GM23248 (cell line): ENCODE measurements at regions not wholly inside any gene's neighbourhood (a gene's known extent, or its start where the extent isn't known, plus 50 kb on each side); places are given as distances from the start of the nearest gene placed in this dataset.

ENCODE experiments used
- DNase-seq: peaks from one replicate; pipeline ENCODE4 v3.0.0-alpha.2; 2015
- H2AFZ ChIP-seq: fragments of 200-600 bp; sonication (generic); 2 replicates; pipeline ENCODE4 v1.6.1; 2016; ENCODE audit warnings: antibody characterized with exemption
- H3F3A ChIP-seq: fragments of 200-600 bp; sonication (generic); 2 replicates; pipeline ENCODE4 v1.6.1; 2016; ENCODE audit warnings: mild to moderate bottlenecking, antibody characterized with exemption, mixed run types; ENCODE audit not compliant: insufficient read depth
- H3K27ac ChIP-seq: fragments of 200-600 bp; sonication (generic); 2 replicates; pipeline ENCODE4 v1.5.1; 2016; ENCODE audit warnings: mild to moderate bottlenecking
- H3K27me3 ChIP-seq: fragments of 200-600 bp; sonication (generic); replicated peaks from 2 replicates; pipeline ENCODE4 v1.6.1; 2016; ENCODE audit warnings: mild to moderate bottlenecking; ENCODE audit not compliant: insufficient read depth
- H3K36me3 ChIP-seq: fragments of 200-600 bp; sonication (generic); 2 replicates; pipeline ENCODE4 v1.6.1; 2016; ENCODE audit warnings: low read depth, mild to moderate bottlenecking
- H3K4me1 ChIP-seq: fragments of 200-600 bp; sonication (generic); 2 replicates; pipeline ENCODE4 v1.6.1; 2016; ENCODE audit warnings: mild to moderate bottlenecking; ENCODE audit not compliant: insufficient read depth
- H3K4me2 ChIP-seq: fragments of 200-600 bp; sonication (generic); one replicate; pipeline ENCODE4 v1.6.1; 2016; ENCODE audit warnings: mild to moderate bottlenecking; ENCODE audit not compliant: unreplicated experiment
- H3K4me3 ChIP-seq: fragments of 200-600 bp; sonication (generic); 2 replicates; pipeline ENCODE4 v1.5.1; 2016; ENCODE audit warnings: mild to moderate bottlenecking
- H3K79me2 ChIP-seq: fragments of 200-600 bp; sonication (generic); 2 replicates; pipeline ENCODE4 v1.6.1; 2016; ENCODE audit warnings: mild to moderate bottlenecking; ENCODE audit not compliant: insufficient read depth
- H3K9ac ChIP-seq: fragments of 200-600 bp; sonication (generic); 2 replicates; pipeline ENCODE4 v1.6.1; 2016; ENCODE audit warnings: mild to moderate bottlenecking
- H3K9me2 ChIP-seq: fragments of 200-600 bp; sonication (generic); 2 replicates; pipeline ENCODE4 v1.6.1; 2016; ENCODE audit warnings: mixed run types, mild to moderate bottlenecking, moderate library complexity; ENCODE audit not compliant: insufficient read depth
- H3K9me3 ChIP-seq: fragments of 200-600 bp; sonication (generic); one replicate; pipeline ENCODE4 v1.6.1; 2017; ENCODE audit warnings: low read depth
- H4K20me1 ChIP-seq: fragments of 200-600 bp; sonication (generic); 2 replicates; pipeline ENCODE4 v1.6.0; 2016; ENCODE audit not compliant: insufficient read depth
- EZH2 ChIP-seq: fragments of 200-600 bp; sonication (generic); IDR thresholded peaks from 2 replicates; pipeline ENCODE4 v1.6.1; 2018; ENCODE audit warnings: antibody characterized with exemption, mild to moderate bottlenecking; ENCODE audit not compliant: insufficient read depth, poor library complexity, severe bottlenecking
- EZH2phosphoT487 ChIP-seq: fragments of 200-600 bp; sonication (generic); IDR thresholded peaks from 2 replicates; pipeline ENCODE4 v1.6.1; 2018; ENCODE audit warnings: antibody characterized with exemption, moderate library complexity, mild to moderate bottlenecking, low read depth; ENCODE audit not compliant: insufficient read depth
- WGBS, 2 experiments: methylation state at CpG; one replicate each; pipeline ENCODE4 v1.1.6; 2015 to 2017; ENCODE audit warnings: low lambda C conversion rate in 2 of 2, low coverage in 1 of 2; ENCODE audit errors: missing lambda C conversion rate in 2 of 2; 5-methylcytosine and 5-hydroxymethylcytosine counted together
- in situ Hi-C: fragments of 300-500 bp; cut with MboI; formaldehyde crosslinking; loops from 2 replicates; pipeline ENCODE4 v1.15.0; 2020

- H4K20me1 ChIP-seq: no peaks in the 10 kb centered on the region
- DNase-seq: peak; percentile 11
- H3K27me3 ChIP-seq: peaks cover 13% of the 10 kb centered on the region; the same call in 1 of the 2 replicates
- H3F3A ChIP-seq: no peaks in the 10 kb centered on the region
- no peak overlapping the region for H3K27ac ChIP-seq
- H2AFZ ChIP-seq: no peak overlapping the region
- H3K9me2 ChIP-seq: no peaks in the 10 kb centered on the region
- no peak overlapping the region for H3K4me2 ChIP-seq
- TF ChIP-seq EZH2phosphoT487 (no peak), EZH2 (no peak)
- in situ Hi-C loops: no loop called here
- H3K4me3 ChIP-seq: no peak overlapping the region
- no peaks in the 10 kb centered on the region for H3K36me3 ChIP-seq
- WGBS, 2 experiments: 10 to 11% methylated on average over 2 of the region's 2 CpGs
- no peak overlapping the region for H3K9ac ChIP-seq
- H3K9me3 ChIP-seq: no peaks in the 10 kb centered on the region
- no peaks in the 10 kb centered on the region for H3K79me2 ChIP-seq
- no peaks in the 10 kb centered on the region for H3K4me1 ChIP-seq
Measured at GRCh38 chr14:26173581-26174110, 424.2 kb downstream of the NOVA1 start.

GRCh38 chr14:26172396-26172795 lies 425.4 kb downstream of the NOVA1 start:
- Histone ChIP-seq H3K36me3 (no peaks in the 10 kb centered on the region), H3K79me2 (no peaks in the 10 kb centered on the region), H3F3A (no peaks in the 10 kb centered on the region), H3K9me3 (no peaks in the 10 kb centered on the region), H3K9ac (no peak overlapping the region), H3K27ac (no peak overlapping the region), H4K20me1 (no peaks in the 10 kb centered on the region), H2AFZ (no peak overlapping the region), H3K4me1 (no peaks in the 10 kb centered on the region), H3K4me3 (no peak overlapping the region), H3K9me2 (no peaks in the 10 kb centered on the region), H3K27me3 (peaks cover 7% of the 10 kb centered on the region; the same call in 1 of the 2 replicates), H3K4me2 (no peak overlapping the region)
- TF ChIP-seq EZH2phosphoT487 (no peak), EZH2 (no peak)
- in situ Hi-C loops: no loop called here
- no peak for DNase-seq

GRCh38 chr14:26170885-26171284 lies 426.9 kb downstream of the NOVA1 start:
- no peak overlapping the region for H2AFZ ChIP-seq
- H4K20me1 ChIP-seq: no peaks in the 10 kb centered on the region
- H3K9ac ChIP-seq: no peak overlapping the region
- no peaks in the 10 kb centered on the region for H3K9me3 ChIP-seq
- in situ Hi-C loops: no loop called here
- no peaks in the 10 kb centered on the region for H3K36me3 ChIP-seq
- DNase-seq: no peak
- H3K4me2 ChIP-seq: no peak overlapping the region
- no peak overlapping the region for H3K27ac ChIP-seq
- no peak overlapping the region for H3K4me3 ChIP-seq
- no peaks in the 10 kb centered on the region for H3K79me2 ChIP-seq
- H3F3A ChIP-seq: no peaks in the 10 kb centered on the region
- 66 to 78% methylated on average over 1 of the region's 1 CpG for WGBS, 2 experiments
- H3K4me1 ChIP-seq: no peaks in the 10 kb centered on the region
- TF ChIP-seq EZH2phosphoT487: no peak
- TF ChIP-seq EZH2: no peak
- H3K9me2 ChIP-seq: no peaks in the 10 kb centered on the region
- peaks cover 3% of the 10 kb centered on the region; the same call in 1 of the 2 replicates for H3K27me3 ChIP-seq

- in situ Hi-C loops: no loop called here
- TF ChIP-seq EZH2phosphoT487: no peak
- TF ChIP-seq EZH2: no peak
Measured at GRCh38 chr14:26163761-26164160, 434.1 kb downstream of the NOVA1 start.

GRCh38 chr14:26157517-26157916 lies 440.3 kb downstream of the NOVA1 start:
- TF ChIP-seq EZH2phosphoT487 (no peak), EZH2 (no peak)
- Histone ChIP-seq H3K79me2 (no peaks in the 10 kb centered on the region), H3K36me3 (no peaks in the 10 kb centered on the region), H3K4me1 (no peaks in the 10 kb centered on the region), H3K27me3 (no peaks in the 10 kb centered on the region), H4K20me1 (no peaks in the 10 kb centered on the region; the same call in 1 of the 2 replicates), H3K9me2 (no peaks in the 10 kb centered on the region), H3K4me3 (no peak overlapping the region), H3K9ac (no peak overlapping the region), H2AFZ (no peak overlapping the region), H3F3A (no peaks in the 10 kb centered on the region), H3K4me2 (no peak overlapping the region), H3K27ac (no peak overlapping the region), H3K9me3 (no peaks in the 10 kb centered on the region)
- 5 to 12% methylated on average over 1 of the region's 1 CpG for WGBS, 2 experiments
- DNase-seq: no peak
- in situ Hi-C loops: no loop called here

More at GRCh38 chr14:26163761-26164160, 434.1 kb downstream of the NOVA1 start:
- Histone ChIP-seq H3K27ac (no peak overlapping the region), H3K4me3 (no peak overlapping the region), H3K4me1 (no peaks in the 10 kb centered on the region), H3K79me2 (no peaks in the 10 kb centered on the region), H3K36me3 (no peaks in the 10 kb centered on the region), H3K9ac (no peak overlapping the region), H3K9me2 (no peaks in the 10 kb centered on the region), H4K20me1 (no peaks in the 10 kb centered on the region; the same call in 1 of the 2 replicates), H3K4me2 (no peak overlapping the region), H3K9me3 (no peaks in the 10 kb centered on the region), H3K27me3 (no peaks in the 10 kb centered on the region), H2AFZ (no peak overlapping the region), H3F3A (no peaks in the 10 kb centered on the region)
- WGBS, 2 experiments: 90 to 94% methylated on average over 1 of the region's 1 CpG
- peak; percentile 67 for DNase-seq
